Stomach (tissue), 8 donors: ENCODE measurements at regions not wholly inside any gene's neighbourhood (a gene's known extent, or its start where the extent isn't known, plus 50 kb on each side); places are given as distances from the start of the nearest gene placed in this dataset.

Experiments used
- DNase-seq, 2 donors: peaks; one replicate each; pipeline versions ENCODE4 v3.0.0 to v3.0.0-alpha.2; 2013 to 2019
- H3K27ac ChIP-seq, 5 donors: fragments of 200-600 bp in 4 of 5; sonication (generic) in 4 of 5; one replicate each; pipeline ENCODE4 v1.5.1; 2013 to 2019; ENCODE audit warnings: mild to moderate bottlenecking in 1 of 5, moderate library complexity in 1 of 5
- H3K27me3 ChIP-seq, 3 donors: fragments of 200-600 bp; sonication (generic); one replicate each; pipeline ENCODE4 v1.5.1; 2017 to 2019; ENCODE audit warnings: mixed run types in 1 of 3
- H3K36me3 ChIP-seq, 4 donors: fragments of 200-600 bp; sonication (generic); 1 replicate in 3 of 4; 2 replicates in 1 of 4; pipeline ENCODE4 v1.5.1; 2016 to 2019
- H3K4me1 ChIP-seq, 4 donors: fragments of 200-600 bp; sonication (generic); one replicate each; pipeline ENCODE4 v1.5.1; 2016 to 2019
- H3K4me3 ChIP-seq, 4 donors: fragments of 200-600 bp; sonication (generic) in 3 of 4; one replicate each; pipeline ENCODE4 v1.5.1; 2016 to 2019; ENCODE audit warnings: mild to moderate bottlenecking in 1 of 4
- H3K9me3 ChIP-seq, 4 donors: fragments of 200-600 bp; sonication (generic); one replicate each; pipeline ENCODE4 v1.5.1; 2016 to 2019
- EP300 ChIP-seq: sonication (generic); formaldehyde crosslinking; IDR thresholded peaks from one replicate; pipeline ENCODE4 v1.6.1; 2017; ENCODE audit warnings: antibody characterized with exemption
- POLR2A ChIP-seq, 4 donors: fragments of 450-650 bp; IDR thresholded peaks; one replicate each; pipeline ENCODE4 v1.6.1; 2016; ENCODE audit warnings: antibody characterized with exemption in 4 of 4, control low read depth in 2 of 4, mild to moderate bottlenecking in 1 of 4, moderate library complexity in 1 of 4
- POLR2AphosphoS5 ChIP-seq, 3 donors: sonication (generic); formaldehyde crosslinking; IDR thresholded peaks; one replicate each; pipeline ENCODE4 v1.6.1; 2016; ENCODE audit warnings: antibody characterized with exemption in 3 of 3
- WGBS, 5 donors: extraction: QIAGEN DNeasy Blood & Tissue Kit in 3 of 5; methylation state at CpG; one replicate each; pipeline versions ENCODE4 v1.1.5 to v1.1.7; 2013 to 2018; 5-methylcytosine and 5-hydroxymethylcytosine counted together
- intact Hi-C: fragments of 100-400 bp; cut with DNase I; formaldehyde crosslinking; loops from one replicate; pipeline ENCODE4 v1.15.1; 2023; ENCODE audit warnings: low total_unique reads
- TF ChIP-seq, protein P1 (sequence below), 7 experiments: fragments of 450-650 bp in 4 of 7; fragments of 200-600 bp in 3 of 7; sonication (generic) in 3 of 7; IDR thresholded peaks; one replicate each; pipeline ENCODE4 v1.5.1; 2016 to 2019; ENCODE audit warnings: antibody characterized with exemption in 7 of 7, control low read depth in 2 of 7, mild to moderate bottlenecking in 1 of 7
- donor health status: healthy with polysubstance abuse.
- donor health status: Bipolar disorder and iron deficiency.
- donor health status: healthy.

DNA sequence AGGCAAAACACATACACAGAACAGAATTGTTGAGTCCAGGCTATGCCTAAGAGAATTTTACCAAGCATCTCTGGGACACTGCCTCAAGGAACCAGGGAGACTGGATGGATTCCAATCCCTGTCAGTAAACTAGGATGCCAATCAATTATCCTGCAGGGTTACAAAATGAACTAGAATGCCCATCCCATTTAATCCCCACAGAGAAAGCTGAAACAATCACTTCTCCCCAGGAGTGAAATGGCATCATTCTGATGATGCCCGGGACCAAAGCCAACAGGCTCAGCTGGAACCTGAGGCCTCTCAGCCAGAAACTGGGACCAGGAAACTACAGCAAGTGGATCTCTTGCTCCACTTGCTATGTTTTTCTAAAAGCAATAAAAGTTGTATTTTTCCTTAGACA, 130.0 kb upstream of the TJP1 start:
- no peaks in the 10 kb centered on the region for H3K9me3 ChIP-seq
- no peaks in the 10 kb centered on the region for H3K4me1 ChIP-seq
- no peaks in the 10 kb centered on the region for H3K36me3 ChIP-seq
- H3K4me3 ChIP-seq, result no peak overlapping the region
- WGBS, 5 donors, result 22 to 47% (median 33%) methylated on average over 1 of the region's 1 CpG
- no peak overlapping the region for H3K27ac ChIP-seq
- intact Hi-C loops, result no loop called here
- no peak for TF ChIP-seq POLR2A (IDR thresholded peaks at IDR 0.05)
- TF ChIP-seq POLR2AphosphoS5 (IDR thresholded peaks at IDR 0.05), result no peak
- TF ChIP-seq, protein P1, sequence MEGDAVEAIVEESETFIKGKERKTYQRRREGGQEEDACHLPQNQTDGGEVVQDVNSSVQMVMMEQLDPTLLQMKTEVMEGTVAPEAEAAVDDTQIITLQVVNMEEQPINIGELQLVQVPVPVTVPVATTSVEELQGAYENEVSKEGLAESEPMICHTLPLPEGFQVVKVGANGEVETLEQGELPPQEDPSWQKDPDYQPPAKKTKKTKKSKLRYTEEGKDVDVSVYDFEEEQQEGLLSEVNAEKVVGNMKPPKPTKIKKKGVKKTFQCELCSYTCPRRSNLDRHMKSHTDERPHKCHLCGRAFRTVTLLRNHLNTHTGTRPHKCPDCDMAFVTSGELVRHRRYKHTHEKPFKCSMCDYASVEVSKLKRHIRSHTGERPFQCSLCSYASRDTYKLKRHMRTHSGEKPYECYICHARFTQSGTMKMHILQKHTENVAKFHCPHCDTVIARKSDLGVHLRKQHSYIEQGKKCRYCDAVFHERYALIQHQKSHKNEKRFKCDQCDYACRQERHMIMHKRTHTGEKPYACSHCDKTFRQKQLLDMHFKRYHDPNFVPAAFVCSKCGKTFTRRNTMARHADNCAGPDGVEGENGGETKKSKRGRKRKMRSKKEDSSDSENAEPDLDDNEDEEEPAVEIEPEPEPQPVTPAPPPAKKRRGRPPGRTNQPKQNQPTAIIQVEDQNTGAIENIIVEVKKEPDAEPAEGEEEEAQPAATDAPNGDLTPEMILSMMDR (IDR thresholded peaks at IDR 0.05), result no peak
- no peak for TF ChIP-seq EP300
- no peak for DNase-seq
- H3K27me3 ChIP-seq, result no peaks in the 10 kb centered on the region

GRCh38 chr15:29945943-29946596, 123.8 kb upstream of the TJP1 start:
- H3K36me3 ChIP-seq, result no peaks in the 10 kb centered on the region
- TF ChIP-seq POLR2A (IDR thresholded peaks at IDR 0.05), result no peak
- no peak for TF ChIP-seq POLR2AphosphoS5 (IDR thresholded peaks at IDR 0.05)
- TF ChIP-seq, protein P1 (IDR thresholded peaks at IDR 0.05), result no peak
- no peak for TF ChIP-seq EP300
- intact Hi-C loops, result no loop called here
- no peaks in the 10 kb centered on the region for H3K9me3 ChIP-seq
- H3K27me3 ChIP-seq, result no peaks in the 10 kb centered on the region
- H3K27ac ChIP-seq, result no peak overlapping the region
- no peak for DNase-seq
- no peak overlapping the region for H3K4me3 ChIP-seq
- 77 to 81% (median 79%) methylated on average over 9 of the region's 9 CpGs for WGBS, 5 donors
- H3K4me1 ChIP-seq, result no peaks in the 10 kb centered on the region

DNA sequence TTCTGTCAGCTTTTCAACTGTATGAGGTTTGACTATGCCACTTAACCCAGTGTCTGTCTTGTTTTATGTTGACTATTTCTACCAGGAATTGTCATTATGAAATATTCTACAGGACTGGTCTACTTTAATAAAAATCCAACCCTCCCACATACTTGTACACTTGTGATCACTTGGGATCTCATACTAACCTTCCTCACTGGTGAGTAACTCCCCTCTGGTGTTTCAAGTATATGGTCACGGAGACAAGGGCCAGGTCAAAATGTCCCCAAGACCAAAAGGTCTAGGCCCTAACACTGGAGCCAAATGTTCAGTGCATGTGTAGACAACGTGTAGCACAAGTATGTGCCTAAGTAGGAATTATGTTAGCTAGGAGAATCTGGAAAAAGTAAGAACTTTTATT, 122.7 kb upstream of the TJP1 start:
- Histone ChIP-seq H3K27ac (no peak overlapping the region), H3K27me3 (no peaks in the 10 kb centered on the region), H3K4me3 (no peak overlapping the region), H3K9me3 (no peaks in the 10 kb centered on the region), H3K36me3 (no peaks in the 10 kb centered on the region), H3K4me1 (no peaks in the 10 kb centered on the region)
- WGBS, 5 donors, result 76 to 88% (median 85%) methylated on average over 2 of the region's 2 CpGs
- TF ChIP-seq POLR2AphosphoS5 (IDR thresholded peaks at IDR 0.05), result no peak
- TF ChIP-seq EP300, result no peak
- TF ChIP-seq, protein P1 (IDR thresholded peaks at IDR 0.05), result no peak
- no peak for TF ChIP-seq POLR2A (IDR thresholded peaks at IDR 0.05)
- intact Hi-C loops, result no loop called here
- DNase-seq, result no peak

DNA sequence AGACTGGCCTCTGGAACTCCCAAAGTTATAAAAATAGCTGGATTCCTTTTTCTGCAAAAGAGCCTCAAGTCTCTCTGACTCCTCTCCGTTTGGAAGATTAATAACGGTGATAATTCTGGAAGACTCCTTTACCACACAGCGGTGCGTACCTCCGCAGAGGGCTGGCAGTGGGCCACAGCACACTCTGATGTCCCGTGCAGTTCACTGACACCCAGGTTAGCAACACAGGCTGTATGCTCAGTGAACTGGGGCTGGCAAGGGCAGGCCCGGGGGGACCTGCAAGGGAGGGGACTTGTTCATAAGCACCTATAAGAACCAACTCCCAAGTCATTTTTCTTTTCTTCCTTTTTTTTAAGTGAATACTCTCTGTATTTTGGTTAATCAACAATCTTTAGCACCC, 120.3 kb upstream of the TJP1 start:
- Histone ChIP-seq H3K27me3 (no peaks in the 10 kb centered on the region), H3K4me3 (no peak overlapping the region), H3K9me3 (no peaks in the 10 kb centered on the region), H3K36me3 (no peaks in the 10 kb centered on the region), H3K27ac (no peak overlapping the region), H3K4me1 (no peaks in the 10 kb centered on the region)
- DNase-seq, result no peak
- WGBS, 5 donors, result 58 to 76% (median 62%) methylated on average over 7 of the region's 7 CpGs
- TF ChIP-seq POLR2A (IDR thresholded peaks at IDR 0.05) (no peak), POLR2AphosphoS5 (IDR thresholded peaks at IDR 0.05) (no peak), EP300 (no peak)
- TF ChIP-seq, protein P1 (IDR thresholded peaks at IDR 0.05), result no peak
- intact Hi-C loops, result no loop called here
